ENCODE measurements at regions not wholly inside any gene's neighbourhood (a gene's known extent, or its start where the extent isn't known, plus 50 kb on each side); places are given as distances from the start of the nearest gene placed in this dataset.

DNA sequence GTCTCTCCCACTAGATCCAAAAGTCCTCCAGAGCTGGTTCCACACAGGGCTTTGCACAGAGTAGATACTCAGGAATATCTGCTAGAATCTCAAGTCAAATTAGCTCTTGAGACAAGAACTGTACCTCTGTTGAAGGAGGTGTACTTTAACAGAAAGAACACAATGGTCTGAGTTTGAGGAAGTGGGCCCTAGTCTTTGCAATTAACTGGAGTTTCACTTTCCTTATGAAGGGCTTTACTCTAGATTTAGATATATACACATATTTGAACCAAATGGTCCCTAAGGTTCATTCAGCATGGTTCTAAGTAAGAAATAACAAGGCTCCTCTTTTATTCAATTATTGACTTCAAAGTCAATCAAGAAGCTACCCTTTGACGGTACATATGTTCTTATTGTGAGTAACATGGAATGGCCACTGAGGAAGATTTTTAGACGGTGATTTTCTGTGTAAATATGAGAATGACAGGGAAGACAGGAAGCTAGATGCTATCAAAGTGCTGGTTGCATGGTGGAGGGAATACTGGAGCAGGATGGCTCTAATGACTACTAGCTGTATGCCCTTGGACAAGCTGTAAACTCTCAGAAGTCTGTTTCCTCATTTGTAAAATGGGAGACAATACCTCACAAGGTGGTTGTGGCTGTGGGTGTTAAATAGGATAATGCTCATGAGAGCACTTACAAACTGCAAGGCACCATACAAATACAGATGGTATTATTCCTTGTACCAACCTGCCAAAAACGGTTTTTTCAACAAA is 73.5 kb upstream of the SERTAD2 start:
- Histone ChIP-seq H3K27me3 (no peaks in the 10 kb centered on the region), H3K27ac (no peak overlapping the region), H3K9me3 (no peaks in the 10 kb centered on the region), H3K4me1 (peaks cover 30% of the 10 kb centered on the region), H3K36me3 (no peaks in the 10 kb centered on the region), H3K4me3 (no peak overlapping the region)
- DNase-seq (ENCODE audit: low spot score in 2 of 2) = no peak
- 79% methylated on average over 3 of the region's 3 CpGs for whole genome bisulfite sequencing
- TF ChIP-seq POLR2AphosphoS5 (IDR thresholded peaks at IDR 0.05) (no peak), EP300 (IDR thresholded peaks at IDR 0.05) (no peak), POLR2A (IDR thresholded peaks at IDR 0.05) (no peak)
- TF ChIP-seq, protein P1, sequence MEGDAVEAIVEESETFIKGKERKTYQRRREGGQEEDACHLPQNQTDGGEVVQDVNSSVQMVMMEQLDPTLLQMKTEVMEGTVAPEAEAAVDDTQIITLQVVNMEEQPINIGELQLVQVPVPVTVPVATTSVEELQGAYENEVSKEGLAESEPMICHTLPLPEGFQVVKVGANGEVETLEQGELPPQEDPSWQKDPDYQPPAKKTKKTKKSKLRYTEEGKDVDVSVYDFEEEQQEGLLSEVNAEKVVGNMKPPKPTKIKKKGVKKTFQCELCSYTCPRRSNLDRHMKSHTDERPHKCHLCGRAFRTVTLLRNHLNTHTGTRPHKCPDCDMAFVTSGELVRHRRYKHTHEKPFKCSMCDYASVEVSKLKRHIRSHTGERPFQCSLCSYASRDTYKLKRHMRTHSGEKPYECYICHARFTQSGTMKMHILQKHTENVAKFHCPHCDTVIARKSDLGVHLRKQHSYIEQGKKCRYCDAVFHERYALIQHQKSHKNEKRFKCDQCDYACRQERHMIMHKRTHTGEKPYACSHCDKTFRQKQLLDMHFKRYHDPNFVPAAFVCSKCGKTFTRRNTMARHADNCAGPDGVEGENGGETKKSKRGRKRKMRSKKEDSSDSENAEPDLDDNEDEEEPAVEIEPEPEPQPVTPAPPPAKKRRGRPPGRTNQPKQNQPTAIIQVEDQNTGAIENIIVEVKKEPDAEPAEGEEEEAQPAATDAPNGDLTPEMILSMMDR (IDR thresholded peaks at IDR 0.05) = no peak

DNA sequence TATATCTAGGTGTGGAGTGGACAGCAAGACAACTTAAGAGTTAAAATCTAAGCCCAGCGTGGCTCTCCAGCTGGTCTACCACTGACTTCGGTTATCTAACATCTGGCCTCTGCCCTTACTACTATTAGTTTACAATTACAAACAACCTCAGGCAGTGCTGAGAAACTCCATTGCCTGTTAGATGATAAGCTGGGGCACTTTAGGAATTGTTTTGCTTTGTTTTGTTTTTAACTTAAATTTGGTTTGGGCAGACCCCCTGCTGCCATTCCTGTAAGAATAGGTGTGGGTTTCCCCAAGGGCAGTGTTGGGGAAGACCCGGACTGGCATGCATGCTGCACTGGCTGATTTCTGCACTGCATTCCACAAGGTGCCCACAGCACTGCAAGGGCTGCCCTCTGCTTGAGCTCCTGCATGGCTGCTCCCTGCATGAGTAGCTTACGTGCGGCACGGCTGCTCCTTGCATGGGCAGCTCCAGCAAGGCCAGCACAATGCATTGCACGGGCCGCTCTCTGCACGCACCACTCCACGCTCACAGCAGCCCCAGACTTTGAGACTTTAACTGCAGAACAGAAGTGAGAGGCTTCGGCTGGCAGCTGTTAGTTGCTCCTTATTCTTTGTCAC is 74.2 kb upstream of the SERTAD2 start:
- H3K9me3 ChIP-seq = no peaks in the 10 kb centered on the region
- peaks cover 30% of the 10 kb centered on the region for H3K4me1 ChIP-seq
- H3K4me3 ChIP-seq = no peak overlapping the region
- H3K27me3 ChIP-seq = no peaks in the 10 kb centered on the region
- no peak overlapping the region for H3K27ac ChIP-seq
- no peak for DNase-seq (ENCODE audit: low spot score in 2 of 2)
- WGBS = 86% methylated on average over 10 of the region's 11 CpGs
- H3K36me3 ChIP-seq = no peaks in the 10 kb centered on the region
- TF ChIP-seq, protein P1 (IDR thresholded peaks at IDR 0.05) = no peak
- TF ChIP-seq EP300 (IDR thresholded peaks at IDR 0.05) = no peak
- TF ChIP-seq POLR2A (IDR thresholded peaks at IDR 0.05) = no peak
- no peak for TF ChIP-seq POLR2AphosphoS5 (IDR thresholded peaks at IDR 0.05)

DNA sequence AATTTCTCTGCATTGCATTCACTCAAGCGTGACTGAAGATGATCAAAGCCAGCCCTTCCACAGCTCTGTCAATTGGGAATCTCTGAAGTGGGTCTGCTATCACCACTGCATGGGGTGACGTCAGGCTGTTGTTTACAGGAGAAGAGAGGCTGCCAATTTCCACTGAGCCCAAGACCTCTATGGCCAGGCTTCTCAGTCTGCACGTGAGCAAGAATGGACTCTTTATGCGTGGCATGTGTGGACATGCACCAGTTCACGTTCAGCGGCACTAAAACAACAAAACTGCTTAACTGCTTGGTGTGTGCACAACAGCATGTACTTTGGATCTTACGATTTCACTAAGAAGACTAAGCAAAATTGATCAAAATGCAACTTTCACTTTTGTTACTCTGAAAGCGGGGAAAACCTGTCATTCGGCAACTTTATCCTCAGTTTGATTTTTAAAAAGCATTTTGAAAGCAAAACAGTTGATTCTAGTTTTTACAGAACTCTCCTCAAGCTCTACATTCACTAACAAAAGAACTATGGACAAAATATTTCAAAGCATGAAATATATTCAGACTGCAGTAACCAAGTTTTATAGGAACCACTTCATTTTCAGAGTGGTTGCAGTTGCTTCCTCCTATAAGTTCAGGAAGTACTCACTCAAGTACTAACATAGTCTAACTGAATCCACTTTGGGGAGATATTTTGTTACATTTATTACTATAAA is 77.0 kb upstream of the SERTAD2 start:
- peak in 1 of 2 donors; percentile 79 for DNase-seq (ENCODE audit: low spot score in 2 of 2)
- TF ChIP-seq, protein P1 (IDR thresholded peaks at IDR 0.05) = no peak
- peak in 1 of 3 donors; percentile 26 for TF ChIP-seq POLR2AphosphoS5 (IDR thresholded peaks at IDR 0.05)
- Histone ChIP-seq H3K27me3 (no peaks in the 10 kb centered on the region), H3K4me3 (peak overlapping the region; percentile 45), H3K4me1 (peaks cover 30% of the 10 kb centered on the region), H3K36me3 (no peaks in the 10 kb centered on the region), H3K27ac (peak overlapping the region; percentile 83), H3K9me3 (no peaks in the 10 kb centered on the region)
- 5% methylated on average over 9 of the region's 9 CpGs for WGBS

DNA sequence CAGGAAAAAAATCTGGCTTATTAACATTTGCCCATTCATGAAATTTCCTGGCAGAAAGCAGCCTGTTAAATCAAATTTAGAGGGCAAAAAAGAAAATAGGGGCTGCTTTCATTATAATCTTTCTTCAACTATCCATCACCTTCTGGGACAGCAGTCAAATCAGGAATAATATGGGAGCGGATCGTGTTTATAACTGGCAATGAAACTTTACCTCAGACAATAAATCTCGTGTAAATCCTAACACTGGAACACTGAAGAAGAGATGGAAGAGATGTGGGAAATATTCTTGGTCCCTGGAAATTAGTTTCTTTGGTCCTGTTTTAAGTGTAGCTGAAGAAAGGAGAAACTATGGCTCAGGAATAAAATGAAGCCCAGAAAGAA is 77.5 kb upstream of the SERTAD2 start:
- 25% methylated on average over 3 of the region's 3 CpGs for WGBS
- Histone ChIP-seq H3K27ac (peak overlapping the region; percentile 83), H3K27me3 (no peaks in the 10 kb centered on the region), H3K4me3 (peak overlapping the region; percentile 45), H3K36me3 (no peaks in the 10 kb centered on the region), H3K4me1 (peaks cover 30% of the 10 kb centered on the region), H3K9me3 (no peaks in the 10 kb centered on the region)
- TF ChIP-seq, protein P1 (IDR thresholded peaks at IDR 0.05) = no peak
- TF ChIP-seq EP300 (IDR thresholded peaks at IDR 0.05) (no peak), POLR2AphosphoS5 (IDR thresholded peaks at IDR 0.05) (no peak), POLR2A (IDR thresholded peaks at IDR 0.05) (no peak)
- DNase-seq (ENCODE audit: low spot score in 2 of 2) = no peak

DNA sequence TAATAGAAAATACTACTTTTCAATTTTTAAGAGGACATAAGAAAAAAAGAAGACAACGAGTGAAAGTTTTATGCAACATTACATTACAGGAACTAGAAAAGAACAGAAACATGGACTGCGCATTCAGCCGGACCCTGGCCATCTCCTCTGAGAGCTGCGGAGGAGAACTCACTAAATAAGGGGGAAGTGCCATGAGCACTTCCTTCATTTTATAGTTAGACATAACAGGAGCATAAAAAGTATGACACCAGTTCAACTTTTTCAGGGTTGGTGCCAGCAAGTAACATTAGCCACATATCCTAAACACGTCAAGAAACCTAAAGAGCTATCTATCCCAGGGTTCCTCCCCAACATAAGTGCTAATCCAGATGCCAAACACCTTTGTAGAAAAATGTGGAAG is 78.0 kb upstream of the SERTAD2 start:
- H3K27me3 ChIP-seq = no peaks in the 10 kb centered on the region
- WGBS = 74% methylated on average over 5 of the region's 5 CpGs
- H3K4me3 ChIP-seq = no peak overlapping the region
- DNase-seq (ENCODE audit: low spot score in 2 of 2) = no peak
- H3K36me3 ChIP-seq = no peaks in the 10 kb centered on the region
- H3K9me3 ChIP-seq = no peaks in the 10 kb centered on the region
- TF ChIP-seq POLR2A (IDR thresholded peaks at IDR 0.05) = peak in 1 of 2 donors; percentile 40
- TF ChIP-seq EP300 (IDR thresholded peaks at IDR 0.05) = no peak
- no peak for TF ChIP-seq POLR2AphosphoS5 (IDR thresholded peaks at IDR 0.05)
- TF ChIP-seq, protein P1 (IDR thresholded peaks at IDR 0.05) = no peak
- H3K27ac ChIP-seq = peak overlapping the region; percentile 83
- H3K4me1 ChIP-seq = peaks cover 30% of the 10 kb centered on the region
